SK-N-SH treated with all-trans-retinoic acid at 6 μM for 48 hours (cell line): ENCODE measurements at regions not wholly inside any gene's neighbourhood (a gene's known extent, or its start where the extent isn't known, plus 50 kb on each side); places are given as distances from the start of the nearest gene placed in this dataset.

Source experiments
- ARNTL ChIP-seq: fragments of 450-650 bp; formaldehyde crosslinking; IDR thresholded peaks from 2 replicates; pipeline ENCODE4 v1.5.0; 2020; ENCODE audit warnings: low read depth, mild to moderate bottlenecking, moderate library complexity, borderline replicate concordance
- CSDC2 ChIP-seq: fragments of 250-450 bp; sonication (Bioruptor Pico); IDR thresholded peaks from 2 replicates; pipeline ENCODE4 v1.5.0; 2020; ENCODE audit warnings: mild to moderate bottlenecking, moderate library complexity
- CSRNP3 ChIP-seq: fragments of 250-450 bp; sonication (Bioruptor Pico); IDR thresholded peaks from 2 replicates; pipeline ENCODE4 v1.5.1; 2021; ENCODE audit warnings: mild to moderate bottlenecking, moderate library complexity
- POU6F1 ChIP-seq: fragments of 250-450 bp; sonication (Bioruptor Pico); IDR thresholded peaks from 2 replicates; pipeline ENCODE4 v1.8.0; 2021; ENCODE audit warnings: low read depth, mild to moderate bottlenecking, moderate library complexity, borderline replicate concordance
- ZC3H10 ChIP-seq: fragments of 250-450 bp; sonication (Bioruptor Pico); IDR thresholded peaks from 2 replicates; pipeline ENCODE4 v1.5.1; 2021; ENCODE audit warnings: mild to moderate bottlenecking, moderate library complexity
- ZFP3 ChIP-seq: fragments of 250-450 bp; sonication (Bioruptor Pico); IDR thresholded peaks from 2 replicates; pipeline ENCODE4 v1.5.0; 2020; ENCODE audit warnings: mild to moderate bottlenecking, moderate library complexity

DNA sequence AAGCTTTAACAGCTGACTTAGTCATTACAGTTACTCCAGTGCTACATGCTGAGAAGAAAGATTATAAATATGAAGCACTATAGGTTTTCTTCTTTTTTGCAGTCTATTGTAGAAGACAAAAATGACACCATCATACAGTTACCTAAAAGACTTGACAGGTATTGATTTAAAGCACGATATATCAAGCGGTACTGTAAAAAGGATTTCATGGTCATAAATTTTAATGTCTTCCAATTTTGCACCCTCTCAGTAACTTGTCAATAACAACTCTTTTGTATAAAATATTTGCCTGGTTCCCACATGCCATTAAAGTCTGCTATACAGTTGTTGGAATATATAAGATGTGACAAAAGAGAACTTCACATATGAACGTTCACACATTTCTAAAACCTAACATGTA is 102.8 kb downstream of the ZIC5 start:
- TF ChIP-seq ZC3H10 (no peak), ARNTL (CRISPR knock-in tag) (no peak), CSDC2 (no peak), POU6F1 (CRISPR knock-in tag) (no peak), ZFP3 (no peak), CSRNP3 (CRISPR knock-in tag) (no peak)
